AG04450 (cell line): ENCODE measurements at regions not wholly inside any gene's neighbourhood (a gene's known extent, or its start where the extent isn't known, plus 50 kb on each side); places are given as distances from the start of the nearest gene placed in this dataset.
"Not testable (repeated sequence)": the region's sequence is repeated elsewhere in the genome, so short reads cannot be mapped to it uniquely, and the experiment has no call there.

Experiments used
- CTCF ChIA-PET: fragments of 300-600, 350-600 bp; formaldehyde crosslinking; extraction: SDS; loops from one replicate; lab custom pipeline; 2022; ENCODE audit warnings: antibody characterized with exemption, inconsistent platforms; lab: Charles Lee
- POLR2A ChIA-PET: fragments of 350-600 bp; formaldehyde crosslinking; extraction: SDS; loops from one replicate; lab custom pipeline; 2021; ENCODE audit warnings: antibody characterized with exemption, inconsistent platforms; lab: Yijun Ruan, JAX
- DNase-seq: peaks from one replicate; pipeline ENCODE4 v3.0.0-alpha.2; 2011; ENCODE audit warnings: low read depth, low spot score
- H3K27ac ChIP-seq: one replicate; pipeline ENCODE4 v1.5.1; 2012; ENCODE audit warnings: low read depth, low read length, control low read depth
- H3K27me3 ChIP-seq: one replicate; pipeline ENCODE4 v1.6.0; 2012; ENCODE audit warnings: low read length; ENCODE audit not compliant: control insufficient read depth, insufficient read depth
- H3K4me3 ChIP-seq: 2 replicates; pipeline ENCODE4 v1.5.1; 2011; ENCODE audit warnings: mild to moderate bottlenecking, low read depth, low read length, control low read depth
- H3K9me3 ChIP-seq: 2 replicates; pipeline ENCODE4 v1.5.1; 2012; ENCODE audit warnings: low read length; ENCODE audit not compliant: control insufficient read depth, insufficient read depth
- TF ChIP-seq, protein P1 (sequence below): IDR thresholded peaks from 2 replicates; pipeline ENCODE4 v1.5.1; 2011; ENCODE audit warnings: low read depth, low read length, control low read depth, inconsistent platforms

GRCh38 chr4:124455671-124456070, 256.9 kb downstream of the ANKRD50 start:
- Histone ChIP-seq H3K27me3 (no peaks in the 10 kb centered on the region), H3K9me3 (no peaks in the 10 kb centered on the region), H3K4me3 (no peak overlapping the region), H3K27ac (no peak overlapping the region)
- ChIA-PET POLR2A (no interaction called here), CTCF (no interaction called here)
- DNase-seq = no peak
- TF ChIP-seq, protein P1, sequence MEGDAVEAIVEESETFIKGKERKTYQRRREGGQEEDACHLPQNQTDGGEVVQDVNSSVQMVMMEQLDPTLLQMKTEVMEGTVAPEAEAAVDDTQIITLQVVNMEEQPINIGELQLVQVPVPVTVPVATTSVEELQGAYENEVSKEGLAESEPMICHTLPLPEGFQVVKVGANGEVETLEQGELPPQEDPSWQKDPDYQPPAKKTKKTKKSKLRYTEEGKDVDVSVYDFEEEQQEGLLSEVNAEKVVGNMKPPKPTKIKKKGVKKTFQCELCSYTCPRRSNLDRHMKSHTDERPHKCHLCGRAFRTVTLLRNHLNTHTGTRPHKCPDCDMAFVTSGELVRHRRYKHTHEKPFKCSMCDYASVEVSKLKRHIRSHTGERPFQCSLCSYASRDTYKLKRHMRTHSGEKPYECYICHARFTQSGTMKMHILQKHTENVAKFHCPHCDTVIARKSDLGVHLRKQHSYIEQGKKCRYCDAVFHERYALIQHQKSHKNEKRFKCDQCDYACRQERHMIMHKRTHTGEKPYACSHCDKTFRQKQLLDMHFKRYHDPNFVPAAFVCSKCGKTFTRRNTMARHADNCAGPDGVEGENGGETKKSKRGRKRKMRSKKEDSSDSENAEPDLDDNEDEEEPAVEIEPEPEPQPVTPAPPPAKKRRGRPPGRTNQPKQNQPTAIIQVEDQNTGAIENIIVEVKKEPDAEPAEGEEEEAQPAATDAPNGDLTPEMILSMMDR = no peak

GRCh38 chr4:124459196-124459940, 253.2 kb downstream of the ANKRD50 start:
- no peaks in the 10 kb centered on the region for H3K27me3 ChIP-seq
- peaks cover 11% of the 10 kb centered on the region for H3K9me3 ChIP-seq
- TF ChIP-seq, protein P1 = no peak
- CTCF ChIA-PET = no interaction called here
- no peak for DNase-seq
- H3K4me3 ChIP-seq = no peak overlapping the region
- POLR2A ChIA-PET = no interaction called here
- H3K27ac ChIP-seq = no peak overlapping the region

GRCh38 chr4:124459941-124460310, 252.6 kb downstream of the ANKRD50 start:
- Histone ChIP-seq H3K4me3 (no peak overlapping the region), H3K9me3 (peaks cover 11% of the 10 kb centered on the region), H3K27me3 (no peaks in the 10 kb centered on the region), H3K27ac (no peak overlapping the region)
- DNase-seq = no peak
- POLR2A ChIA-PET = no interaction called here
- TF ChIP-seq, protein P1 = no peak
- CTCF ChIA-PET = no interaction called here

- CTCF ChIA-PET, DNase-seq, H3K27me3 ChIP-seq, H3K4me3 ChIP-seq, H3K27ac ChIP-seq, POLR2A ChIA-PET: not testable (repeated sequence)
- H3K9me3 ChIP-seq = peaks cover 11% of the 10 kb centered on the region
Measured at GRCh38 chr4:124461592-124461991, 250.9 kb downstream of the ANKRD50 start.

GRCh38 chr4:124462954-124463828, 249.3 kb downstream of the ANKRD50 start:
- no peak for DNase-seq

More at GRCh38 chr4:124462954-124463828, 249.3 kb downstream of the ANKRD50 start:
- TF ChIP-seq, protein P1 = no peak
- Histone ChIP-seq H3K9me3 (peaks cover 11% of the 10 kb centered on the region), H3K27ac (no peak overlapping the region), H3K27me3 (no peaks in the 10 kb centered on the region), H3K4me3 (no peak overlapping the region)
- CTCF ChIA-PET = no interaction called here
- POLR2A ChIA-PET = no interaction called here
